CD14-positive monocyte (primary cell): ENCODE measurements at regions not wholly inside any gene's neighbourhood (a gene's known extent, or its start where the extent isn't known, plus 50 kb on each side); places are given as distances from the start of the nearest gene placed in this dataset.

Experiments
- DNase-seq, 3 donors: peaks; one replicate each; pipeline ENCODE4 v3.0.0-alpha.2; 2011 to 2022
- H2AFZ ChIP-seq: 2 replicates; pipeline ENCODE4 v1.6.0; 2012; ENCODE audit warnings: mild to moderate bottlenecking, low read depth, low read length, inconsistent platforms; ENCODE audit not compliant: insufficient read depth, poor library complexity, severe bottlenecking
- H3K27ac ChIP-seq, 2 donors: 1 replicate in 1 of 2; 2 replicates in 1 of 2; pipeline ENCODE4 v1.5.1; 2012 to 2013; ENCODE audit warnings: low read length in 2 of 2, control low read depth in 1 of 2, inconsistent platforms in 1 of 2, low read depth in 1 of 2, mild to moderate bottlenecking in 1 of 2
- H3K27me3 ChIP-seq, 2 donors: one replicate each; pipeline versions ENCODE4 v1.6.0 to v1.6.1; 2011 to 2013; ENCODE audit warnings: low read length in 2 of 2; ENCODE audit not compliant: control insufficient read depth in 2 of 2, insufficient read depth in 2 of 2
- H3K36me3 ChIP-seq, 2 donors: replicated peaks in 1 of 2; 1 replicate in 1 of 2; 2 replicates in 1 of 2; pipeline versions ENCODE4 v1.5.1 to v1.6.1; 2012 to 2013; ENCODE audit warnings: low read length in 2 of 2, control low read depth in 1 of 2, inconsistent platforms in 1 of 2, mild to moderate bottlenecking in 1 of 2; ENCODE audit not compliant: insufficient read depth in 2 of 2, control insufficient read depth in 1 of 2
- H3K4me1 ChIP-seq, 2 donors: 1 replicate in 1 of 2; 2 replicates in 1 of 2; pipeline versions ENCODE4 v1.5.1 to v1.6.1; 2012 to 2013; ENCODE audit warnings: low read length in 2 of 2, control low read depth in 1 of 2, inconsistent platforms in 1 of 2, mild to moderate bottlenecking in 1 of 2, moderate library complexity in 1 of 2; ENCODE audit not compliant: insufficient read depth in 2 of 2, control insufficient read depth in 1 of 2
- H3K4me2 ChIP-seq: replicated peaks from 2 replicates; pipeline ENCODE3; 2012; ENCODE audit warnings: low read length, moderate library complexity, mild to moderate bottlenecking; ENCODE audit not compliant: poor library complexity, severe bottlenecking; ENCODE audit errors: extremely low read depth
- H3K4me3 ChIP-seq, 3 experiments: fragments of 200-600 bp in 1 of 3; sonication (generic) in 1 of 3; replicated peaks in 1 of 3; 1 replicate in 2 of 3; 2 replicates in 1 of 3; pipeline ENCODE4 v1.5.1; 2011 to 2013; ENCODE audit warnings: low read length in 3 of 3, mild to moderate bottlenecking in 3 of 3, control low read depth in 2 of 3, low read depth in 2 of 3, inconsistent platforms in 1 of 3, moderate library complexity in 1 of 3
- H3K79me2 ChIP-seq: 2 replicates; pipeline ENCODE4 v1.6.0; 2012; ENCODE audit warnings: mild to moderate bottlenecking, control low read depth, inconsistent platforms, low read length, moderate library complexity; ENCODE audit not compliant: insufficient read depth
- H3K9ac ChIP-seq: 2 replicates; pipeline ENCODE4 v1.6.0; 2017; ENCODE audit warnings: low read length, mild to moderate bottlenecking; ENCODE audit not compliant: insufficient read depth, poor library complexity, severe bottlenecking
- H3K9me3 ChIP-seq, 2 donors: replicated peaks in 1 of 2; 1 replicate in 1 of 2; 2 replicates in 1 of 2; pipeline versions ENCODE4 v1.5.1 to v1.6.1; 2012 to 2013; ENCODE audit warnings: low read length in 2 of 2, control low read depth in 1 of 2; ENCODE audit not compliant: control insufficient read depth in 1 of 2, insufficient read depth in 1 of 2
- H4K20me1 ChIP-seq: 2 replicates; pipeline ENCODE4 v1.6.0; 2012; ENCODE audit warnings: mild to moderate bottlenecking, low read length, control low read depth, moderate library complexity; ENCODE audit not compliant: insufficient read depth
- H3K27ac Mint-ChIP-seq, 7 donors: one replicate each; pipeline ENCODE4 v1.8.0; 2020; ENCODE audit warnings: mild to moderate bottlenecking in 7 of 7, mixed read lengths in 7 of 7, moderate library complexity in 6 of 7, inconsistent platforms in 2 of 7
- H3K27me3 Mint-ChIP-seq, 3 donors: one replicate each; pipeline ENCODE4 v1.8.0; 2021 to 2022; ENCODE audit warnings: low read depth in 3 of 3, mild to moderate bottlenecking in 3 of 3, mixed read lengths in 3 of 3, moderate library complexity in 3 of 3, inconsistent platforms in 1 of 3
- H3K36me3 Mint-ChIP-seq, 2 donors: one replicate each; pipeline ENCODE4 v1.8.0; 2020; ENCODE audit warnings: mixed read lengths in 2 of 2, inconsistent platforms in 1 of 2, mild to moderate bottlenecking in 1 of 2
- H3K4me1 Mint-ChIP-seq: one replicate; pipeline ENCODE4 v1.8.0; 2020; ENCODE audit warnings: mild to moderate bottlenecking, mixed read lengths
- H3K4me3 Mint-ChIP-seq, 2 donors: one replicate each; pipeline ENCODE4 v1.8.0; 2020; ENCODE audit warnings: mild to moderate bottlenecking in 2 of 2, mixed read lengths in 2 of 2, moderate library complexity in 1 of 2
- H3K9me3 Mint-ChIP-seq, 7 donors: one replicate each; pipeline ENCODE4 v1.8.0; 2020 to 2022; ENCODE audit warnings: mixed read lengths in 7 of 7, mild to moderate bottlenecking in 6 of 7, moderate library complexity in 6 of 7, inconsistent platforms in 2 of 7
- CTCF ChIP-seq: fragments of 200-600 bp; IDR thresholded peaks from one replicate; pipeline ENCODE4 v1.8.0; 2022; ENCODE audit warnings: antibody characterized with exemption, mild to moderate bottlenecking
- WGBS: methylation state at CpG from one replicate; pipeline ENCODE4 v1.1.5; 2013; ENCODE audit warnings: missing lambda C conversion rate; ENCODE audit not compliant: insufficient coverage; 5-methylcytosine and 5-hydroxymethylcytosine counted together
- intact Hi-C, 2 donors: fragments of 100-400 bp; cut with micrococcal nuclease; formaldehyde crosslinking; loops; one replicate each; pipeline versions ENCODE4 v1.15.0 to v1.15.1; 2023

GRCh38 chr2:180849851-180850250 is 130.6 kb upstream of the UBE2E3 start:
- Histone ChIP-seq H3K27me3 (no peaks in the 10 kb centered on the region), H3K4me3 (no peak overlapping the region), H3K4me1 (no peaks in the 10 kb centered on the region), H3K9me3 (no peaks in the 10 kb centered on the region), H3K9ac (no peak overlapping the region), H3K36me3 (no peaks in the 10 kb centered on the region), H3K4me2 (no peak overlapping the region), H3K27ac (no peak overlapping the region), H3K79me2 (no peaks in the 10 kb centered on the region), H2AFZ (no peak overlapping the region), H4K20me1 (no peaks in the 10 kb centered on the region)
- no CpG with 5 or more reads among the region's 2 CpGs for WGBS
- peaks cover 0 to 1% (median 0%) of the 10 kb centered on the region in 7 donors for H3K9me3 Mint-ChIP-seq
- no peak overlapping the region for H3K4me3 Mint-ChIP-seq
- H3K4me1 Mint-ChIP-seq: no peaks in the 10 kb centered on the region
- H3K36me3 Mint-ChIP-seq: no peaks in the 10 kb centered on the region
- no peak for TF ChIP-seq CTCF
- peaks cover 0 to 2% (median 0%) of the 10 kb centered on the region in 3 donors for H3K27me3 Mint-ChIP-seq
- H3K27ac Mint-ChIP-seq: no peak overlapping the region
- DNase-seq: no peak
- intact Hi-C loops: no loop called here

GRCh38 chr2:180848393-180848792 is 132.0 kb upstream of the UBE2E3 start:
- no peaks in the 10 kb centered on the region for H3K36me3 ChIP-seq
- H3K9me3 ChIP-seq: no peaks in the 10 kb centered on the region
- intact Hi-C loops: no loop called here
- H3K4me1 ChIP-seq: no peaks in the 10 kb centered on the region
- TF ChIP-seq CTCF: no peak
- H3K27ac Mint-ChIP-seq: no peak overlapping the region
- H2AFZ ChIP-seq: no peak overlapping the region
- no peaks in the 10 kb centered on the region for H3K4me1 Mint-ChIP-seq
- H3K27me3 Mint-ChIP-seq: peaks cover 0 to 2% (median 0%) of the 10 kb centered on the region in 3 donors
- no peak overlapping the region for H3K4me3 Mint-ChIP-seq
- H3K27ac ChIP-seq: no peak overlapping the region
- no peaks in the 10 kb centered on the region for H3K27me3 ChIP-seq
- no peaks in the 10 kb centered on the region for H3K79me2 ChIP-seq
- no peak overlapping the region for H3K4me2 ChIP-seq
- no peak for DNase-seq
- no peaks in the 10 kb centered on the region for H3K9me3 Mint-ChIP-seq
- H3K36me3 Mint-ChIP-seq: no peaks in the 10 kb centered on the region
- no peak overlapping the region for H3K4me3 ChIP-seq
- no peak overlapping the region for H3K9ac ChIP-seq
- no peaks in the 10 kb centered on the region for H4K20me1 ChIP-seq
